ENCODE measurements at regions not wholly inside any gene's neighbourhood (a gene's known extent, or its start where the extent isn't known, plus 50 kb on each side); places are given as distances from the start of the nearest gene placed in this dataset.

- no peak for DNase-seq
- Mint-ChIP-seq H3K4me1 (ENCODE audit: low read depth, unreplicated experiment) (no peaks in the 10 kb centered on the region), H3K4me3 (ENCODE audit: unreplicated experiment) (no peak overlapping the region), H3K9me3 (ENCODE audit: unreplicated experiment) (no peaks in the 10 kb centered on the region), H3K27ac (ENCODE audit: unreplicated experiment) (no peak overlapping the region), H3K36me3 (ENCODE audit: unreplicated experiment) (no peaks in the 10 kb centered on the region), H3K27me3 (ENCODE audit: unreplicated experiment) (peaks cover 1% of the 10 kb centered on the region)
- no peak for TF ChIP-seq CTCF (IDR thresholded peaks at IDR 0.05; ENCODE audit: partially characterized antibody, unreplicated experiment)
Measured at GRCh38 chr15:62832231-62832630, 210.3 kb upstream of the TPM1 start.

- H3K4me1 Mint-ChIP-seq (ENCODE audit: low read depth, unreplicated experiment) = peaks cover 3% of the 10 kb centered on the region
- no peaks in the 10 kb centered on the region for H3K36me3 Mint-ChIP-seq (ENCODE audit: unreplicated experiment)
- no peak for TF ChIP-seq CTCF (IDR thresholded peaks at IDR 0.05; ENCODE audit: partially characterized antibody, unreplicated experiment)
- H3K4me3 Mint-ChIP-seq (ENCODE audit: unreplicated experiment) = no peak overlapping the region
- DNase-seq = no peak
- H3K9me3 Mint-ChIP-seq (ENCODE audit: unreplicated experiment) = no peaks in the 10 kb centered on the region
- peaks cover 1% of the 10 kb centered on the region for H3K27me3 Mint-ChIP-seq (ENCODE audit: unreplicated experiment)
- H3K27ac Mint-ChIP-seq (ENCODE audit: unreplicated experiment) = no peak overlapping the region
Measured at GRCh38 chr15:62833646-62834045, 208.9 kb upstream of the TPM1 start.

- no peak overlapping the region for H3K4me3 Mint-ChIP-seq (ENCODE audit: unreplicated experiment)
- H3K27ac Mint-ChIP-seq (ENCODE audit: unreplicated experiment) = no peak overlapping the region
- no peak for TF ChIP-seq CTCF (IDR thresholded peaks at IDR 0.05; ENCODE audit: partially characterized antibody, unreplicated experiment)
- no peak for DNase-seq
- H3K9me3 Mint-ChIP-seq (ENCODE audit: unreplicated experiment) = no peaks in the 10 kb centered on the region
- H3K4me1 Mint-ChIP-seq (ENCODE audit: low read depth, unreplicated experiment) = peaks cover 5% of the 10 kb centered on the region
- H3K27me3 Mint-ChIP-seq (ENCODE audit: unreplicated experiment) = peaks cover 1% of the 10 kb centered on the region
- no peaks in the 10 kb centered on the region for H3K36me3 Mint-ChIP-seq (ENCODE audit: unreplicated experiment)
Measured at GRCh38 chr15:62834686-62835329, 207.7 kb upstream of the TPM1 start.

GRCh38 chr15:62835351-62835750 lies 207.2 kb upstream of the TPM1 start:
- Mint-ChIP-seq H3K4me3 (ENCODE audit: unreplicated experiment) (no peak overlapping the region), H3K27me3 (ENCODE audit: unreplicated experiment) (peaks cover under 1% of the 10 kb centered on the region), H3K9me3 (ENCODE audit: unreplicated experiment) (no peaks in the 10 kb centered on the region), H3K27ac (ENCODE audit: unreplicated experiment) (no peak overlapping the region), H3K4me1 (ENCODE audit: low read depth, unreplicated experiment) (peaks cover 5% of the 10 kb centered on the region), H3K36me3 (ENCODE audit: unreplicated experiment) (peaks cover 3% of the 10 kb centered on the region)
- DNase-seq = no peak
- no peak for TF ChIP-seq CTCF (IDR thresholded peaks at IDR 0.05; ENCODE audit: partially characterized antibody, unreplicated experiment)

GRCh38 chr15:62835762-62836161 lies 206.8 kb upstream of the TPM1 start:
- Mint-ChIP-seq H3K27ac (ENCODE audit: unreplicated experiment) (no peak overlapping the region), H3K4me3 (ENCODE audit: unreplicated experiment) (no peak overlapping the region), H3K36me3 (ENCODE audit: unreplicated experiment) (peaks cover 7% of the 10 kb centered on the region), H3K27me3 (ENCODE audit: unreplicated experiment) (no peaks in the 10 kb centered on the region), H3K9me3 (ENCODE audit: unreplicated experiment) (no peaks in the 10 kb centered on the region), H3K4me1 (ENCODE audit: low read depth, unreplicated experiment) (peaks cover 5% of the 10 kb centered on the region)
- DNase-seq = no peak
- no peak for TF ChIP-seq CTCF (IDR thresholded peaks at IDR 0.05; ENCODE audit: partially characterized antibody, unreplicated experiment)

Data from glutamatergic neuron (in vitro differentiated cells).